ENCODE measurements at regions not wholly inside any gene's neighbourhood (a gene's known extent, or its start where the extent isn't known, plus 50 kb on each side); places are given as distances from the start of the nearest gene placed in this dataset.

DNA sequence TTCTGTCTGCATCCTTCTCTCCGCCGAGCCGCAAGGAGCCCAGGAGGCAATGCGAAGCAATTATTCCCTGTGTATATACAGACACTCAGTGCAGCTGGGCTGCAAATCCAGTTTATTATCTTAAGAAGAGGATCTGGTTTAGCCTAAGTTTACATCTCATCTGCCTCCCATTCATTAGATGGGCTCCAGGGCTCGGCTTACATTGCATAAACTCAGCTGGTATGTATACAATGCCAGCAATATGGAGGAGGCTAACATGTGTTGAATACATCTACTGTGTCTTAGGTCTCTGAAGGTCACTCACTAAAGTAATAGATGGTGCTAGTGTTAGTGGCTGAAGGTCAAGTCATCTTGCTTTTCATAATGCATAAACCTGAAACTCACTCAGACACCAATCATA is 996.8 kb downstream of the KCNMA1 start:
- no peak for DNase-seq (ENCODE audit: low read depth)
- TF ChIP-seq, protein P1, sequence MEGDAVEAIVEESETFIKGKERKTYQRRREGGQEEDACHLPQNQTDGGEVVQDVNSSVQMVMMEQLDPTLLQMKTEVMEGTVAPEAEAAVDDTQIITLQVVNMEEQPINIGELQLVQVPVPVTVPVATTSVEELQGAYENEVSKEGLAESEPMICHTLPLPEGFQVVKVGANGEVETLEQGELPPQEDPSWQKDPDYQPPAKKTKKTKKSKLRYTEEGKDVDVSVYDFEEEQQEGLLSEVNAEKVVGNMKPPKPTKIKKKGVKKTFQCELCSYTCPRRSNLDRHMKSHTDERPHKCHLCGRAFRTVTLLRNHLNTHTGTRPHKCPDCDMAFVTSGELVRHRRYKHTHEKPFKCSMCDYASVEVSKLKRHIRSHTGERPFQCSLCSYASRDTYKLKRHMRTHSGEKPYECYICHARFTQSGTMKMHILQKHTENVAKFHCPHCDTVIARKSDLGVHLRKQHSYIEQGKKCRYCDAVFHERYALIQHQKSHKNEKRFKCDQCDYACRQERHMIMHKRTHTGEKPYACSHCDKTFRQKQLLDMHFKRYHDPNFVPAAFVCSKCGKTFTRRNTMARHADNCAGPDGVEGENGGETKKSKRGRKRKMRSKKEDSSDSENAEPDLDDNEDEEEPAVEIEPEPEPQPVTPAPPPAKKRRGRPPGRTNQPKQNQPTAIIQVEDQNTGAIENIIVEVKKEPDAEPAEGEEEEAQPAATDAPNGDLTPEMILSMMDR (IDR thresholded peaks at IDR 0.05; ENCODE audit: insufficient read depth, low read depth, low read length, missing control alignments): no peak
- H3K4me3 ChIP-seq (ENCODE audit: low read length): no peak overlapping the region

DNA sequence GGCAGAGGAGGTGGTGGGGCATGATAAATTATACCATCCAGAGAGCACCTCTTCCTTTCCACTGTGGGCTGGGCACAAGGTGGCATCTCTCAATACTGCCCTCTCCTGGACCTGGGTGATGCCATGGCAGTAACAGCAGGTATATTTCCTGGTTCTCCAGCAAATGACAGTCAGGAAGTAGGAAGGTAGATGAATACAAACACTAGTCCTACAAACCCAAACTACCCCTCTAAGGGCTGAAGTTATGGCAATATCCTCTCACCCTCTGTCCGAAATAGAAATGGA is 1004.9 kb downstream of the KCNMA1 start:
- peak; percentile 61 for DNase-seq (ENCODE audit: low read depth)
- H3K4me3 ChIP-seq (ENCODE audit: low read length): no peak overlapping the region
- TF ChIP-seq, protein P1 (IDR thresholded peaks at IDR 0.05; ENCODE audit: insufficient read depth, low read depth, low read length, missing control alignments): peak; percentile 77

DNA sequence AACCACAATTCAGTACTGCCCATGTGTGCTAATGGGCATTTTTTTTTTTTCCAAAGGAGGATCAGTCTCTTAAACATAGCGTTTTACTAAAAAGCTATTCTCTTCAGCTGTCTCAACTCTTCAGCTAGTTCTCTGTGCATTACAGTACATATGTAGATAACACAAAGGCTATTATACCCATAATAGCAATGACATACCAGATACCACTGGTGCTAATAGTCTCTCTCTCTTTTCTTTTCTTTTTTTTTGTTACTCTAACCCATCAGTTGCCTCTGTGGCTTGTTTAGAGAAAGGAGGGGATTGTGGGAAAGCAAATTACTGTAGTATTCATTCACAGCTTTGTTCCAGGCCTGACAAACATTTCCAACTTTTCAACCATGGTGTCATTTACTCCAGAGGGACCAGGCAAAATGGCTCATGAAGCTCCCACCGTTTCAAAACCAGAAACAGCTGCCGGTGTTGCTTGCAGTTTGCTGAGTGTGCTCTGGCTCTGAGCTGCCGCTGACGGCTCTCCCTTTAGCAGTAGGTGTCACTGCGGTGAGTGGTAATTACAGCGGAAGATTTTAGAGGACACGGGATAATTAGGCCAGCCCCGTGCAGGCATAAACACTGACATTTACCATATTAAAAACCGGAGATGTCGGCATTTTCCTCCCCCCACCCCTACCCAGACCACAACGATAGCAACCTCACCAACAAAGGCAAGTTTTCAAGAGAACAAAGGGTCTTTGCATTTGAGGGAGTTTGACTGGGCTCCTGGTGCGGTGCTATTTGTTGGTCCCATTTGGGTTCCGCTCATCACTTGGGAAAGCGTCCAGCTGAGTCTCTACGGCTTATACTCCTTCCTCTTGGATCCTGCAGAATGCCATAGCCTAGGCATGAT is 1005.5 kb downstream of the KCNMA1 start:
- H3K4me3 ChIP-seq (ENCODE audit: low read length): no peak overlapping the region
- DNase-seq (ENCODE audit: low read depth): no peak

DNA sequence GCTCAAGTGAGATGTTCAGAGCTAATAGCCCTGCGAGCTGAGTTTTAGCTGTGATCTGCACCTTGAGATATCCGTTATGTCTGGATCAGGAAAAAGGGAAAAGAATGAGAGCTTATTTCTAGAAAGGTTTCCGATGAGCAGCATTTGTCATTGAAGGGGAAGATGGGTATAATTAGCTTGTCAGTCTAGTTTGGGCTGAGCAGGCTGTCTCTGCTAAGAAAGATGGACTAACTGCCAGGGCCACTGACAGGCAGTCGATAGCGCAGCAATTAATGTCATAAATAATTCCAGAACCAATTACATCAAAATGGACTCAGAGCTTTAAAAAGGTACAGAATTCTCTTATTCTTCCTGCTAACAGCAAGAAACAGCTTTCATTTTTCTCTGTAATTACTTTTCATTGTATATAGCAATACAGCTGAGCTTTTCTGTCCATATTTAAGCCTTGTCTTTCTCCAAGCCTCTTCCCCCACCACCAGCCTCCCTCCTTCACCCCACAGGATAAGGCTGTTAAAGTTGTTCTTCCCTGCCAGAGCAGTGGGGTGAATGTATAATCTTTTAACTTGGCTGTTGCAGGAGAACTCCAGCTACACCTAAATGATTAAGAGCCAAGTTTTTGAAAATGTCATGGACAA is 1006.5 kb downstream of the KCNMA1 start:
- no peak for DNase-seq (ENCODE audit: low read depth)
- H3K4me3 ChIP-seq (ENCODE audit: low read length): no peak overlapping the region
- TF ChIP-seq, protein P1 (IDR thresholded peaks at IDR 0.05; ENCODE audit: insufficient read depth, low read depth, low read length, missing control alignments): no peak

More for the DNA sequence above, 1005.5 kb downstream of the KCNMA1 start:
- TF ChIP-seq, protein P1 (IDR thresholded peaks at IDR 0.05; ENCODE audit: insufficient read depth, low read depth, low read length, missing control alignments): no peak

DNA sequence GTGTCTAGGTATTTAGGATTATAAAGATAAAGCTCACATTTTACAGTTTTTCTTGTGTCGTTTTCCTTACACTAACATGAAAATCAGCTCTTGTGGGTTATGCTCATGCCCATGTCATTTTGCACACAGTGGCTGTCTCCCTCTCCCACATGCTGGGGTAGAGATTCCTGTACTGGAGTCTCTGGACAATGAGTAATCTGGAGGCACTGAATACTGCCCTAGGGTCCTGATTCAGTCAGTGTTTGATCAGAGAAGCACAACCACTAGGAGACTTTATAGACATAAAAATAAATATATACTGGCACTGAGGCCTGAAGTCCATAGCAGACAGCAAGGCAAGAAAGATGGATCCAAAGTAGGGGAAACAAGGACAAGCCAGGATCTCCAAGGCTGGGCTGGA is 1008.8 kb downstream of the KCNMA1 start:
- peak; percentile 45 for DNase-seq (ENCODE audit: low read depth)
- TF ChIP-seq, protein P1 (IDR thresholded peaks at IDR 0.05; ENCODE audit: insufficient read depth, low read depth, low read length, missing control alignments): no peak
- H3K4me3 ChIP-seq (ENCODE audit: low read length): no peak overlapping the region

DNA sequence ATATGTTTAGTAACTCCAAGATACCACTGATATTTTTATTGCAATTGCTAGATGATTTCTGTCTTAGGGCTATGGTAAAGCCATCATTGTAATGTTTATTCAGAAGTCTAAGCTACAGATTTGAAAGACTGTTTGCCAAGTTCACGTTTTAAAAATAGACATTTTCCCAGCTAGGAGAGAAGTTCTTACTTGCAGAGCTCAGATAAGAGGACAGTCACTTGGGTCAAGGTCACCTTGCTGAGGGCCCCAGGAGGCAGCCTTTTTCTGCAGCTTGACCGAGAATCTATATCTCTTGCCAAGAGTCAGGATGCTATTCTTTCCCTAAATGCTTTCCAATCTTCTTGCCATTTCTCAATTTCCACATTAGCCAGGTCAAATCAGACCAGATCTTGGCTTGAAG is 1011.2 kb downstream of the KCNMA1 start:
- H3K4me3 ChIP-seq (ENCODE audit: low read length): no peak overlapping the region
- no peak for DNase-seq (ENCODE audit: low read depth)
- TF ChIP-seq, protein P1 (IDR thresholded peaks at IDR 0.05; ENCODE audit: insufficient read depth, low read depth, low read length, missing control alignments): no peak
